HG02763 (cell line): ENCODE measurements at regions not wholly inside any gene's neighbourhood (a gene's known extent, or its start where the extent isn't known, plus 50 kb on each side); places are given as distances from the start of the nearest gene placed in this dataset.
"Not testable (repeated sequence)": the region's sequence is repeated elsewhere in the genome, so short reads cannot be mapped to it uniquely, and the experiment has no call there.

Source experiments
- ATAC-seq: cut with Tn5 transposase; IDR thresholded peaks from one replicate; pipeline ENCODE4 v1.9.1; 2021; ENCODE audit warnings: mild to moderate bottlenecking, moderate library complexity; ENCODE audit not compliant: unreplicated experiment

DNA sequence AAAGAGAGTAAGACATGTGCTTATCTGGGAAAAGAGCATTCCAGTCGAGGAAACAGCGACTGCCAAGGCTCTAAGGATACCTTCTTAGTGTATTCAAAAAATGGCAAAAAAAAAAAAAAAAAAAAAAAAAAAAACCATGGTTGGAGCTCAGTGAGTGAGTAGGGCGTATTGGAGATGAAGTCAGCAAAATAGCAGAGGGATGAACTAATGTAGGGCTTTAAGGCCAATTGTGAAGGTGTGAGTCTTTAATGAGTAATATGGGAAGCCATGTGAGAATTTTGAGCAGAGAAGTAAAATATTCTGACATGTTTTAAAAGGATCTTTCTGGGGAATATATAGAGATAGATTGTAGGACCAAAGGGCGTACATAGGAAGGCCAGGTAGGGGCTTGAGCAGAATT is 498.6 kb upstream of the ISX start:
- ATAC-seq: no peak

DNA sequence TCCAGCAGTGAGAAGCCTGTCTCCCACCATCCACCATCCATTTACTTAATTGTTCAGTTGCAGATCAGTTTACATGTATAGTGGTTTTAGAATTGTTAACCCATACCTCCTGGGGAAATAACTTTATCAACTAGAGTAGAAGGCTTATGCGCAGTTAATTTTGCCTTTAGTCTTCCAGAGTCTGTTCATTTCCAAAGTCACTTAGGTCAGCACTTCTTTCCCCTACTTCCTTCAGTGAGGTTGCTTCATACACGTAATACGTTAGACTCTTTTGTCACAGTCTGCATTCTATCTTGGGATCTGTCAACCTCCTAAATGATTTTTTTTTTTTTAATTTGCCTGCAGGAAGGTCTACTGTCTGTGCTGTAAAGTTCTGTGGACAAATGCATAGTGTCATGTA is 495.6 kb upstream of the ISX start:
- no peak for ATAC-seq

DNA sequence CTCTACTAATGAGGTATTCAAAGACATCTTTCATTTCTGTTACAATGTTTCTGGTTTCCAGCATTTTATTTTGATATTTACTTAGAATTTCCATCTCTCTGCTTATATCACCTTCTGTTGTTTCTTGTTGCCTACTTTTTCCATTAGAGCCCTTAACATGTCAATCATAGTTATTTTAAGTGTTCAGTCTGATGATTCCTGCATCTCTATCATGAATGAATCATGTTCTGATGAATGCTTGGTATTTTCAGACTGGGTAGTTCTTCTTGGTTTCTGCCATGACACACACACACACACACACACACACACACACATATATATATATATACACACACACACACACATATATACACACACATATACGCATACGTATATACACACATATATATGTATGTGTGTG is 486.4 kb upstream of the ISX start:
- ATAC-seq: no peak

GRCh38 chr22:34587357-34588356 is 478.3 kb upstream of the ISX start:
- ATAC-seq: no peak

DNA sequence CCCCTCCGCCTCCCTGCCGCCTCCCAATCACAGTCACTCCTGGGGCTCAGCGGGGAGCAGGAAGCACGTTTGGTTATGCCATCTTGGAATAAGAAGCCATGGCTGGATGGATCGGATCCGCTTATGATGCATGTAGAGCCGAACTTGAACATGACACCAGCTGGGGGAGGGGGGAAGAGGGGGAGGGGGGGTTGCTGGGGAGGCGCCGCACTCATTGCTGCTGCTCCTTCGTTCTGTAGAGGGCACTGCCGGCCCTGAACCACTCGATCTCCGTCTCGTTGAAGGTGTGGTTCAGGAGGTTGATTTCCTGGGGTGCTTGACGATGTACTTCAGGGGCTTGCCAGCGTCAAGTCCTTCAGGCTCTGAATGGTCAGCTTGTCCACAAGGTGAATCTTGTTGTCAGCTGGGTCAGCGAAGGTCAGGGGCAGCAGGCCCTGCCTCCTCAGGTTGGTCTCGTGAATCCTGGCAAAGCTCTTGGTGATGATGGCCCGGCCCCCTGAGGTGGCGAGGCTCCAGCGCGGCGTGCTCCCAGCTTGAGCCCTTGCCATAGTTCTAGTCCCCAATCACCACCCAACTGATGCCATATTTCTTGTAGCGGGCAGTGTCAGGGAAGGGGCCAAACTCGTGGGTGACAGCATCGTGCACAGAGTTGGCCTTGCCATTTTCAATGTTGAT is 476.9 kb upstream of the ISX start:
- no peak for ATAC-seq

- no peak for ATAC-seq
Observed at GRCh38 chr22:34592123-34592740, 473.7 kb upstream of the ISX start.

DNA sequence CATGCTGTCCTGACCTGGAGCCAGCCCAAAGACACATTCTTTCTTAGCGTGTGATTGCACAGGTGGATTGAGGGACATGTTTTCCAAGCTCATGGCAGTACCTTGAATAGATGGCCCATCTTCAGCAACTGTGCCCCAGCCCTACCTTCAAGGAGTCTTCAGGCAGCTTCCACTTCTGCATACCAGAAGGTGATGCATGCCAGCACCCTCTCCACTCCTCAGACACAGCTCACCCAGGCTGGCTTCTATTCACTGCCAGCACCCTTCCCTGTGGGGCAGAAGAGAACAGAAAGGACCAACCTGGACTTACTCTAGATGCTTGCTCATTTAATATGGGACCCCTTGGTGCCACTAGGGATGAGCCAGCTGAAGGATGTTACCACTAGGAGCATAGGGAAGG is 466.4 kb upstream of the ISX start:
- ATAC-seq: no peak

DNA sequence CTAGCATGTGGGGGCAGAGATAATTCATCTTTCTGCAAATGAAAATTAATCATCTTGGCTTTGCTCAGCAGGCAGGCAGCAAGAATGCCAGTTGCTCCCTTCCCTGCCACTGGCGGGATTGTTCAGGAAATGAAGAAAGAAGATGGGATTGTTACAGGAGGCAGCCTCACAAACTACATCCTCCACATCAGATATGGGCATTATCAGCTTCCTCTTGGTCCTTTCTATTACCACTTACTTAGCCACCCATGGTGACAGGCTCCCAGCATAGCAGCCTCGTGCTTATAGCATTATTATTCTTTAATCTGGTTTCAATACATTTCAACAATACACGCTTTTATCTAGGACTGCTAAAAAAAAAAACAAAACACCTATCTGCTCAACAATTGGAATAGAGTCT is 461.6 kb upstream of the ISX start:
- ATAC-seq: no peak

DNA sequence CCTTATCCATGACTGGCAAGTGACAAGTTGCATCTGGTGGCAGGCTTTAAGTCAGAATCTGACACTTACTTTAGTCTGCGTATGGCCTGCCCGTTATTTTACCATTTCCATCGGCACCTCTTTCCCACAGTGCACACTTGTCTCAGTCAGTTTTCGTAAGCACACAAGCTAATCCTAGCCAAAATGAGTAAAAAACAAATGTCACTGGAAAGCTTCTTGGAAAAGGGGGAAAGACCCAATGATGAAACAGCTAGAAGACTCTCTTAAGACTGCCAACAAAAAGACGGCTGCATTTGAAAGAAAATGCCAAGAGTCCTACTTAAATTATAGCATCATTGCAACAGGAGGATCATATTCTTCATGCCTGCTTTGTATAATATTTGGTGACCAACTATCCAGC is 457.9 kb upstream of the ISX start:
- ATAC-seq: no peak

DNA sequence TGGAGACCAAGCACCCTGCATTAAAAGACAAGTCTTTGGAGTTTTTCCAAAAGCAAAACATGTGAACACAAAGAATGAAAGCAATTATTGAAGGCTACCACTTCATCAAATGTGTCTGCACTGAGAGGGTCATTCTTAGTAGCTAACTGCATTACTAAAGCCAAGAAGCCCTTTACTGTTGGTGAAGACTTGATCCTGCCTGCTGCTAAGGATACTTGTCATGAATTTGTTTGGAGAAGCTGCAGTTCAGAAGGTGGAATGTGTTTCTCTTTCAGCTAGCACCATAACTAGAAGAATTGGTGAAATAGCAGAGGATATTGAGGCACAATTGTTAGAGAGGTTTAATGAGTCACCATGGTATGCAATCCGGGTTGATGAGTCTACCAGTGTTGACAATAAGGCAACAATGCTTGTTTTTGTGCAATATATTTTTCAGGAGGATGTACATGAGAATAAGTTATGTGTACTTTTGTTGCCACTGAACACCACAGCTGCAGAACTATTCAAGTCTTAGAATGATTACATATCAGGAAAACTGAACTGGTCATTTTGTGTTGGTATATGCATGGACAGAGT is 457.3 kb upstream of the ISX start:
- no peak for ATAC-seq

GRCh38 chr22:34609646-34610045 is 456.3 kb upstream of the ISX start:
- no peak for ATAC-seq

DNA sequence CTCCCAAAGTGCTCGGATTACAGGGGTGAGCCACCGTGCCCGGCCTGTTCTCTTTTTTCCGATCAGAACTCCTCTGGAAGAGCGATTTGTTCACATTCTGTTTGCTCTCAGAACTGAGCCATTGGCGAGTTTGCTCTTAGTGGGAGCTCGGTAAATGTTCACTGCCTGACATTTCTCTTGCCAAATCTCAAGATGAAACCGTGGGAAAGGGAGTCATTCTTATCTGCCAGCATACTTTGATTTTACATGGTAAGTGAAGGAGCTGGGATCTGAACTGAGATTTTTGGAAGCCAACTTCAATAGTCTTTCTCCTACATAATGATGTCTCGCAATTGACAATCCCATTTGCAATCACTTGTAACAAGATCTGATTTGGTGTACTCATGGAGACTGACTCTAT is 445.8 kb upstream of the ISX start:
- no peak for ATAC-seq

- no peak for ATAC-seq
Observed at GRCh38 chr22:34620832-34621231, 445.1 kb upstream of the ISX start.

GRCh38 chr22:34622602-34623001 is 443.4 kb upstream of the ISX start:
- ATAC-seq: no peak

- ATAC-seq: no peak
Observed at GRCh38 chr22:34623580-34623979, 442.4 kb upstream of the ISX start.

DNA sequence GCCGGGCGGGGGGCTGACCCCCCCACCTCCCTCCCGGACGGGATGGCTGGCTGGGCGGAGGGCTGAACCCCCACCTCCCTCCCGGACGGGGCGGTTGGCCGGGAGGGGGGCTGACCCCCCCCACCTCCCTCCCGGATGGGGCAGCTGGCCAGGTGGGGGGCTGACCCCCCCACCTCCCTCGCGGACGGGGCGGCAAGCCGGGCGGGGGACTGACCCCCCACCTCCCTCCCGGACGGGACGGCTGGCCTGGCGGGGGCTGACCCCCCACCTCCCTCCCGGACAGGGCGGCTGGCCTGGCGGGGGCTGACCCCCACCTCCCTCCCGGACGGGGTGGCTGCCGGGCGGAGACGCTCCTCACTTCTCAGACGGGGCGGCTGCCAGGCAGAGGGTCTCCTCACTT is 440.1 kb upstream of the ISX start:
- not testable (repeated sequence) for ATAC-seq

GRCh38 chr22:34638128-34638527 is 427.8 kb upstream of the ISX start:
- ATAC-seq: no peak

- no peak for ATAC-seq
Observed at GRCh38 chr22:34639911-34640310, 426.0 kb upstream of the ISX start.

DNA sequence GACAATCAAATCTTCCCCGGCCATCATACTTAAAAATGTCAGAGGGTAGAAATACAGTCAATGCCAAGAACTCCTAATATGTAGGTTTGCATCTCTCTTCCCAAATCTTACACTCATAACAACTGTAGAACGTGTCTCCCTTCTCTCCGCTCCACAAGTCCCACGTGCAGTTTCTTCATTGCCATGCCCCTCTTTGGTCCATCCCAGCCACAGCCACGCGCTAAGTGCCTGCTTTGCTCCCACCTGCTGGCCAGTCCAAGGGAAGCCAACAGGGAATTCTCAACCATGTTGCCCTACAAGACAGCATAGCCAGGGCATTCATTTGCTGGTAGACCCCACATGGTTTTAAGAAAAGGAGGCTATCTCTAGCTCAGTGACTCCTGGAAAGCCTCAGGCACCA is 420.6 kb upstream of the ISX start:
- ATAC-seq: no peak

DNA sequence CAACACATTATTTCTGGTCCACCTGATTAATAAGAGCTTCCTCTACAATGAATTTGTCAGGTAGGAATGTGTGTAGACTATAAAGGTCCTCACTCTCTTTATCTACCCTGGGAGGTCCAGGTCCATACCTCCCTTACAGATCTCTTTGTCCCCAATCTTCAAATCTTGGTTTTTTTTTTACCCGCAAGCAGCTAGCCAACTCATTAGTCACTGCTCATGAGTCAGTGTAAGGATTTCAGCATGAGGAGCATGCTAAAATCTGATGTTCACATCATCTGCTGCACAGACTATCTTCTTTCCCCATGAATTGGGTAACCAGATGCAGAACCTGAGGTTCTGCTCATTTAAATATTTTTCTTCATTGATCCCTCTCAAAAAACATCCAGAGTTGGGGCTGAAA is 397.0 kb upstream of the ISX start:
- ATAC-seq: no peak

DNA sequence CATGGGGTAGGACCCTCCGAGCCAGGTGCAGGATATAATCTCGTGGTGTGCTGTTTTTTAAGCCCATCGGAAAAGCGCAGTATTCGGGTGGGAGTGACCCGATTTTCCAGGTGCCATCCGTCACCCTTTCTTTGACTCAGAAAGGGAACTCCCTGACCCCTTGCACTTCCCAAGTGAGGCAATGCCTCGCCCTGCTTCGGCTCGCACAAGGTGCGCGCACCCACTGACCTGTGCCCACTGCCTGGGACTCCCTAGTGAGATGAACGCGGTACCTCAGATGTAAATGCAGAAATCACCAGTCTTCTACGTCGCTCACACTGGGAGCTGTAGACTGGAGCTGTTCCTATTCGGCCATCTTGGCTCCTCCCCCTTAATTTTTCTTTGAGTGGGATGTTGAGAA is 382.9 kb upstream of the ISX start:
- ATAC-seq: not testable (repeated sequence)
